HG03045 (cell line): ENCODE measurements at regions not wholly inside any gene's neighbourhood (a gene's known extent, or its start where the extent isn't known, plus 50 kb on each side); places are given as distances from the start of the nearest gene placed in this dataset.
"Not testable (repeated sequence)": the region's sequence is repeated elsewhere in the genome, so short reads cannot be mapped to it uniquely, and the experiment has no call there.

ENCODE experiments used
- ATAC-seq: cut with Tn5 transposase; IDR thresholded peaks from one replicate; pipeline ENCODE4 v1.9.1; 2021; ENCODE audit warnings: mild to moderate bottlenecking, moderate library complexity; ENCODE audit not compliant: unreplicated experiment

DNA sequence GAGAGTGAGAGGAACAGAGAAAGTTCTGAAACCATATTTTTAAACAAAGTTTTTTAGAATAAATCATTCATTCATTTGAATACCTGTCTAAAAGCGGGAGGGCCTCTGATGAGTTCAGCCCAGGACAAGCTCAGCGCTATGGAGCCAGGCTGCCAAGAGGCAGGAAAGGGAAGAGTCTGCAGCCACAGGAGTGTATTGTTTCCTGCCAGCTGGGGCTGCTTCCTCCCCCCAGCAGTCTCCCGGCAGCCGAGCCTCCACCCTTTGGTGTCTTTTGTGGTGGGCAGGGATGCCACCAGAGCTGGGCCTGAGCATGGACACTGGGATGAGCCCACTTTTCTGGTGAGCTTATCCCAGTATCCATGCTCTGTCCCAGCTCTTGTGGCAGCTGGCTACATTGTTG lies 199.5 kb upstream of the TPRG1 start:
- ATAC-seq, result no peak

GRCh38 chr3:188974856-188975599 lies 196.7 kb upstream of the TPRG1 start:
- ATAC-seq, result no peak

DNA sequence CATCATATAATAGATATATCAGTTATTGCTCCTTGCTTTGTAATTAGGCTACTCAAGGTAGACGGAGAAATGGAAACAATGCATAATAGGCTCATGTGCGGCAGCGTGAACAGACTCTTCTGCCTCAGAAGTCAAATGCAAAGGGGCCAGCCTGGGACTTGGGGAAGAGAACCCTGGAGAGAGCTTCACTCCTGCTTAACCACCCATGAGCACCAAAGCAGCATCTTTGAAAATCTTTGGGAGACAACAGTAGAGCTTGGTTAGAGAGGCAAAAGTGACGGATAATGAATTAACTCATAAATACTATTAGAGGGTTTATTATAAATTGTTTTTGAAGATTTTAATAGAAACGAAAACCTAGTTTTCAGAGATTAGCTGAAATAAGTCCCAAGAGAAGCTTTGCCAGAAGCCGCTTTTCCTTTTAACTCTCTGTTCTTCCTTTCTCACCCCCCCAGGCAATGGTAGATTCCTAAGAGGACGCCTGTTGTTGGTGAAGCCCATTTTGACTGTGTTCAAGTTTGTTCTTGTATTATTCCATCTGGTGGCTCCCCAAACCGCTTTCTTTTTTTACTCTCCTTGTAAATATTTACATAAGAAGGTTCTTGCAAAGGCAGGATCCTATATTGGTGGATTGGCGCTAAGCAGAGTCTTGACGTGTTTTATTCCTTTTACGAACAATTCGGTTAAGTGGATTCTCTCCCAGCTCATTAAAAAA lies 196.0 kb upstream of the TPRG1 start:
- no peak for ATAC-seq

DNA sequence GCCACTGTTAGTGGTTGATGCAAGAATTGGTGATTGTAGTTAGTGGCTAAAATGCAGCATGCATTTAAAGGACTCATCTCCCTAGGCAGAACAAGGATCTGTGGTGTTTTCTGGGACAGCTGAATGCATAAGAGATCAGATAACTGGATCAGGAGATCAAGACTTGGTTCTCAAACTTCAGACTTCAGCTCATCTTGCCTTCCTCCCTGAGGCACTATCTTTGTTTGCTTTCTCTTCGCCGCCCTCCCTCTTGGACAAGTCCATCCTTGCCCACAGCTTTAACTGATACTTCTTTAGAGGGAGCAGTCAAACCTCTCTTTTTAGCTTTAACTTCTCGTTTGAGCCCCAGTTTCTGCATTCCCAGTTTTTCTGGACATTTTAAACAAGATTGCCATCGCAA lies 195.4 kb upstream of the TPRG1 start:
- no peak for ATAC-seq

GRCh38 chr3:188978421-188979171 lies 193.2 kb upstream of the TPRG1 start:
- no peak for ATAC-seq

DNA sequence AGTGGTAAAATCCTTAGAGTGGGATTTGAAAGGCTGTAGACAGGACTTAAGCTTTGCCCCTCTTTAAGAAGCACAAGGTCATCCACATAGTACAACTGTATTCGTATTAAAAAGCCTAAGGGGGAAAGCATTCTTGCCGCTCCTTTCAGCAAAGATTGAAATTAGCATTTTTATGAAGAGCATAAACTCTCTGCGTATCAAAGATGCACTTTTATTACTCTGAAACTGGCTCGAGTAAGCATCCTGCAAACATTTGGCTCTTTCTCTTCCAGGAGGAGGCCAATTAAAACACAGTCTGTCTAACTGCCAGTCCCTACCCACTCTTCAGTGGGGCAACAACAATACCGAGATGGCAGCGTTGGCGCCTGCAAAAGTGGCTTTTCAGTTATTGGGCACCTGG lies 192.5 kb upstream of the TPRG1 start:
- no peak for ATAC-seq

- ATAC-seq, result no peak
Measured at GRCh38 chr3:188979669-188980310, 192.0 kb upstream of the TPRG1 start.

DNA sequence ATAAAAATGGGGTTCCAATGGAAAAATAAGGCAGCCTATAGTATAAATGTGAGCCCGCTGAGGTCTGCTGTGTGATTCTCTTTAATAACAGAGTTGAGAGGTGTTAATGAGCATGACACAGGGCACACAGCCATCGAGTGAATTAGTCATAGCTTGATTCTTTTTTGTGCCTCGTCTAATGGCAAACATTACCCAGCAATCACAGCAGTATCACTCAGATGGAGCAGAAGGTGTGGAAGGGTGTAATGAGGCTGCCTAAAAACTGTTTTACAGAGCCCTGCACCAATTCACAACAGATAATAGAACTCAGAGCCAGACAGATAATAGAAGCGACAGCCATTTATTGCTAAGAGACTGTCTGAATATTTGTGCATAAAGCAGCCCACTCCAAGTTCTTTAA lies 178.6 kb upstream of the TPRG1 start:
- no peak for ATAC-seq

GRCh38 chr3:189001559-189001958 lies 170.2 kb upstream of the TPRG1 start:
- ATAC-seq, result no peak

- ATAC-seq, result no peak
Measured at GRCh38 chr3:189003410-189003809, 168.4 kb upstream of the TPRG1 start.

- no peak for ATAC-seq
Measured at GRCh38 chr3:189013224-189013888, 158.4 kb upstream of the TPRG1 start.

- no peak for ATAC-seq
Measured at GRCh38 chr3:189014526-189014925, 157.2 kb upstream of the TPRG1 start.

GRCh38 chr3:189022576-189023466 lies 148.9 kb upstream of the TPRG1 start:
- ATAC-seq, result not testable (repeated sequence)

GRCh38 chr3:189025866-189026265 lies 145.9 kb upstream of the TPRG1 start:
- ATAC-seq, result no peak

DNA sequence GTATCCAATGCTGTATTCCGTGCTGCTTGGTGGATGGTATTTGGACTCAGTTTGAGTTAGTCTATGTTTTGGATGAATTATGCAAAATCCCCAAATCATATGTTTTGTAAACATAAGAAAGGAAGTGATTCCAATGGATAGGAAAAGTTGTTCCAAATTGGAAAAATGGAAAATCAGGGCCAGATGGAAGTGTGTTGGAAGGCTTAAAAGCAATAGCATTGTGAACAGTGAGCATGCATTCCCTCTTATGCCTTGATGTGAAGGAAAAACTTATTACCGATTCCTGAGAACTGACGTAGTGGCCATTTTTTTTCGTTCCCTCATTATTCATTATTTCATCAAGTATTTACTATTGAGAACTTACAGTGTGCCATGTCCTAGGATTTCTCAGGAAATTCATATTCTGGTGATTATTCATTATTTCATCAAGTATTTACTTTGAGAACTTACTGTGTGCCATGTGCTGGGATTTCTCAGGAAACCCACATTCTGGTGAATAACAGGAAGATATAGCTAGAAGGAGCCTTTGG lies 144.1 kb upstream of the TPRG1 start:
- ATAC-seq, result no peak

DNA sequence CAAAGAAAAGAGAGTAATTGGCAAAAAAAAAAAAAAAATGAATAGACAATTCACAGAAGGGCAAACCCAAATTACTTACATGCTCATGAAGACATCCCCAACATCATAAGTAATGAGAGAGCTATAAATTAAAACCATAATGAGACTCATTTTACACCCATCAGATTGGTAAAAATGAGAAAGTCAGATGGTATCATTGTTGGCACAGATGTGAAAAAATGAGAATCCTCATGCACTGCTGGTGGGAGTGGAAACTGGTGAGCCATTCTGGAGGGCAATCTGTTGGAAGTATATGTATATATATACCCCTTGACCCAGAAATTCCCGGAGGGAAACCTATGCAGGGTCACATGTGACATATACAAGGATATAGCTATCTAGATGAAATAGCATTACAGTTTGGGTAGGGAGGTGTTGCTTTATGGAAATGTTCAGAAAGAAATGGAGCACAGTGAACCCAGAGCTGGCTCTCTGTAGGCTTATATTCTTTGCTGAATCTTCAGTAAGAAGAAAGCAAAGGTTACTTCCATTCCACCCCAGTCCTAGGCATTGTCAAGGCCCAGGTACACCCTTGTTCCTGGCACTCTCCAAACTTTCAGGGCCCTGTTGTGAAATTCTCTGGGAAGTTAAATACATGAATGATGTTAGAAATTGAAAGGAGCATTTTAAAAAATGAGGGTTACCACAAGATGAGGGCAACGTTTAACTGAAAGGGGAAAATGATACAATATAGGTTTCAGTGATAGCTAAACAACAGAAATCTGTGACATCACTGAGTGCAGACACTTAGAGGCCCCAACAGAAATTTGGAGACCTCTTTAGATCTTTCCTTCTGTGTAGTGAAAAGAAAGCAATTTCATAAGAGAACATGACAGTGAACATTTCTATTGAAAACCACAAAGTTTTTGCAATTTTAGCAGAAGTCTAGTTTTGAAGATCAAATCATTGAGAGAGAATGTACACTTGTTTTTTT lies 132.7 kb upstream of the TPRG1 start:
- ATAC-seq, result no peak

GRCh38 chr3:189040656-189041335 lies 131.0 kb upstream of the TPRG1 start:
- ATAC-seq, result no peak
